ENCODE measurements at regions not wholly inside any gene's neighbourhood (a gene's known extent, or its start where the extent isn't known, plus 50 kb on each side); places are given as distances from the start of the nearest gene placed in this dataset.

DNA sequence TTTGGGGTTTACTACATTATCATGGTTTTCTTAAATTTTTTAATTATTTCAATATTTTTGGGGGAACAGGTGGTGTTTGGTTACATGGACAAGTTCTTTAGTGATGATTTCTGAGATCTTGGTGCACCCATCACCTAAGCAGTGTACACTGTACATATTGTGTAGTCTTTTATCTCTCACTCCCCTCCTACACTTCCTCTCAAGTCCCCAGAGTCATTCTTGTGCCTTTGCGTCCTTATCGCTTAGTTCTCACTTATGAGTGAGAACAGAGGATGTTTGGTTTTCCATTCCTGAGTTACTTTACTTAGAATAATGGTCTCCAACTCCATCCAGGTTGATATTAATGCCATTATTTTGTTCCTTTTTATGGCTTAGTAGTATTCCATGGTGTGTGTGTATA is 130.9 kb upstream of the CD93 start:
- Histone ChIP-seq H3K27ac (no peak overlapping the region), H3K4me1 (no peaks in the 10 kb centered on the region), H3K9me3 (peaks cover 0 to 10% of the 10 kb centered on the region in 2 donors), H3K36me3 (no peaks in the 10 kb centered on the region), H3K27me3 (no peaks in the 10 kb centered on the region), H3K4me3 (no peak overlapping the region)
- no peak for DNase-seq
- TF ChIP-seq, protein P1, sequence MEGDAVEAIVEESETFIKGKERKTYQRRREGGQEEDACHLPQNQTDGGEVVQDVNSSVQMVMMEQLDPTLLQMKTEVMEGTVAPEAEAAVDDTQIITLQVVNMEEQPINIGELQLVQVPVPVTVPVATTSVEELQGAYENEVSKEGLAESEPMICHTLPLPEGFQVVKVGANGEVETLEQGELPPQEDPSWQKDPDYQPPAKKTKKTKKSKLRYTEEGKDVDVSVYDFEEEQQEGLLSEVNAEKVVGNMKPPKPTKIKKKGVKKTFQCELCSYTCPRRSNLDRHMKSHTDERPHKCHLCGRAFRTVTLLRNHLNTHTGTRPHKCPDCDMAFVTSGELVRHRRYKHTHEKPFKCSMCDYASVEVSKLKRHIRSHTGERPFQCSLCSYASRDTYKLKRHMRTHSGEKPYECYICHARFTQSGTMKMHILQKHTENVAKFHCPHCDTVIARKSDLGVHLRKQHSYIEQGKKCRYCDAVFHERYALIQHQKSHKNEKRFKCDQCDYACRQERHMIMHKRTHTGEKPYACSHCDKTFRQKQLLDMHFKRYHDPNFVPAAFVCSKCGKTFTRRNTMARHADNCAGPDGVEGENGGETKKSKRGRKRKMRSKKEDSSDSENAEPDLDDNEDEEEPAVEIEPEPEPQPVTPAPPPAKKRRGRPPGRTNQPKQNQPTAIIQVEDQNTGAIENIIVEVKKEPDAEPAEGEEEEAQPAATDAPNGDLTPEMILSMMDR (IDR thresholded peaks at IDR 0.05): no peak
- TF ChIP-seq POLR2A (IDR thresholded peaks at IDR 0.05) (no peak), EP300 (IDR thresholded peaks at IDR 0.05; ENCODE audit: low read depth) (no peak), POLR2AphosphoS5 (IDR thresholded peaks at IDR 0.05) (no peak)
- intact Hi-C loops (cut with DNase I; ENCODE audit: low total_unique reads) (no loop called here), in situ Hi-C loops (cut with MboI; ENCODE audit: low pct_ligation_motif_present in 1 of 4, low pct_unique_long_range_greater_than_20kb in 1 of 4, low sequenced_read_pairs in 3 of 4) (no loop called here)
- WGBS, 2 donors (ENCODE audit: low coverage in 1 of 2): 80 to 88% methylated on average over 1 to 2 of the region's 2 CpGs

GRCh38 chr20:23215344-23215995 is 129.3 kb upstream of the CD93 start:
- intact Hi-C loops (cut with DNase I; ENCODE audit: low total_unique reads): no loop called here
- DNase-seq: no peak
- in situ Hi-C loops (cut with MboI; ENCODE audit: low pct_ligation_motif_present in 1 of 4, low pct_unique_long_range_greater_than_20kb in 1 of 4, low sequenced_read_pairs in 3 of 4): no loop called here
- Histone ChIP-seq H3K27ac (no peak overlapping the region), H3K4me3 (no peak overlapping the region), H3K27me3 (no peaks in the 10 kb centered on the region), H3K36me3 (no peaks in the 10 kb centered on the region), H3K4me1 (no peaks in the 10 kb centered on the region), H3K9me3 (no peaks in the 10 kb centered on the region)
- 75 to 84% methylated on average over 3 to 6 of the region's 6 CpGs for WGBS, 2 donors (ENCODE audit: low coverage in 1 of 2)
- TF ChIP-seq, protein P1 (IDR thresholded peaks at IDR 0.05): no peak
- TF ChIP-seq EP300 (IDR thresholded peaks at IDR 0.05; ENCODE audit: low read depth) (no peak), POLR2AphosphoS5 (IDR thresholded peaks at IDR 0.05) (no peak), POLR2A (IDR thresholded peaks at IDR 0.05) (no peak)

GRCh38 chr20:23214903-23215302 is 128.8 kb upstream of the CD93 start:
- Histone ChIP-seq H3K27ac (no peak overlapping the region), H3K4me3 (no peak overlapping the region), H3K27me3 (no peaks in the 10 kb centered on the region), H3K9me3 (no peaks in the 10 kb centered on the region), H3K4me1 (no peaks in the 10 kb centered on the region), H3K36me3 (no peaks in the 10 kb centered on the region)
- DNase-seq: no peak
- 83 to 89% methylated on average over 3 to 5 of the region's 5 CpGs for WGBS, 2 donors (ENCODE audit: low coverage in 1 of 2)
- in situ Hi-C loops (cut with MboI; ENCODE audit: low pct_ligation_motif_present in 1 of 4, low pct_unique_long_range_greater_than_20kb in 1 of 4, low sequenced_read_pairs in 3 of 4) (no loop called here), intact Hi-C loops (cut with DNase I; ENCODE audit: low total_unique reads) (no loop called here)
- no peak for TF ChIP-seq EP300 (IDR thresholded peaks at IDR 0.05; ENCODE audit: low read depth)
- TF ChIP-seq, protein P1 (IDR thresholded peaks at IDR 0.05): no peak
- no peak for TF ChIP-seq POLR2AphosphoS5 (IDR thresholded peaks at IDR 0.05)
- TF ChIP-seq POLR2A (IDR thresholded peaks at IDR 0.05): no peak

DNA sequence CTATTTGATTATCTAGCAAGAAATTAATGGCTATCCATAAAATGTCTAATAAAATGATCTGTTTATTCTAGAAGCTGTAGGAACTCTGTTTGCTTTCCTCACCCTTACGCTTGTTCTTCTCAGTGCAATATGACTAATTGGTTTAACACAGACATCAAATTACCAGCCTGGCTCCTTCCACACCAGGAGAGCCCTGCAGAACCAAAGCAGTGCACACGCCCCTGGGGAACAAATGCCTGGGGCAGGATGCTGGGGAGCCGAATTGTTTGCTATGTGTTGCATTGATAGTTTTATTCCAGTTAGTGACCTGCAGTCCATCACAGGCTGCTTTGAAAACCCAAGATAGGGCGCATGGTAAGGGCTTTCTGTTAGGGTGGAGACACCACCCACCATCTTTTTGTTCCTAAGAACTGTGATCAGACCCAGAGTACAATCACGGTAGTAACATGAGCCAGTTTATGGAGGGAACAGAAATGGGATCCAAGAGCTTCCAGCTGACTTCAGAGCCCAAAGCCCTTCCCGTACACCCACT is 126.4 kb upstream of the CD93 start:
- TF ChIP-seq POLR2AphosphoS5 (IDR thresholded peaks at IDR 0.05) (no peak), POLR2A (IDR thresholded peaks at IDR 0.05) (no peak), EP300 (IDR thresholded peaks at IDR 0.05; ENCODE audit: low read depth) (no peak)
- TF ChIP-seq, protein P1 (IDR thresholded peaks at IDR 0.05): no peak
- DNase-seq: no peak
- Histone ChIP-seq H3K4me3 (no peak overlapping the region), H3K27ac (no peak overlapping the region), H3K9me3 (no peaks in the 10 kb centered on the region), H3K4me1 (no peaks in the 10 kb centered on the region), H3K27me3 (no peaks in the 10 kb centered on the region), H3K36me3 (no peaks in the 10 kb centered on the region)
- in situ Hi-C loops (cut with MboI; ENCODE audit: low pct_ligation_motif_present in 1 of 4, low pct_unique_long_range_greater_than_20kb in 1 of 4, low sequenced_read_pairs in 3 of 4): no loop called here
- 42 to 46% methylated on average over 2 to 6 of the region's 6 CpGs for WGBS, 2 donors (ENCODE audit: low coverage in 1 of 2)
- intact Hi-C loops (cut with DNase I; ENCODE audit: low total_unique reads): no loop called here

All from transverse colon (tissue), 4 donors.